Right cardiac atrium (tissue), 5 donors: ENCODE measurements at regions not wholly inside any gene's neighbourhood (a gene's known extent, or its start where the extent isn't known, plus 50 kb on each side); places are given as distances from the start of the nearest gene placed in this dataset.

Experiments used
- ATAC-seq, 2 donors: fragments of 200-7000 bp; cut with Tn5 transposase; one replicate each; pipeline versions ENCODE4 v1.8.0 to v1.9.1; 2020; ENCODE audit warnings: moderate library complexity in 2 of 2, mild to moderate bottlenecking in 1 of 2
- DNase-seq, 3 donors: peaks; one replicate each; pipeline ENCODE4 v3.0.0-alpha.2; 2020
- H3K27ac ChIP-seq: one replicate; pipeline ENCODE4 v1.5.1; 2013; ENCODE audit warnings: mild to moderate bottlenecking, low read length, control low read depth, moderate library complexity
- H3K27me3 ChIP-seq: one replicate; pipeline ENCODE4 v1.6.1; 2013; ENCODE audit not compliant: control insufficient read depth, insufficient read depth
- H3K4me1 ChIP-seq: one replicate; pipeline ENCODE4 v1.6.1; 2013; ENCODE audit warnings: low read length; ENCODE audit not compliant: control insufficient read depth, insufficient read depth
- H3K4me3 ChIP-seq: one replicate; pipeline ENCODE4 v1.5.1; 2013; ENCODE audit warnings: low read length, control low read depth
- H3K9me3 ChIP-seq: one replicate; pipeline ENCODE4 v1.6.1; 2013; ENCODE audit warnings: low read length; ENCODE audit not compliant: control insufficient read depth
- WGBS: extraction: QIAGEN DNeasy Blood & Tissue Kit; methylation state at CpG from one replicate; pipeline ENCODE4 v1.1.7; 2013; 5-methylcytosine and 5-hydroxymethylcytosine counted together
- intact Hi-C, 4 donors: fragments of 100-400 bp; cut with DNase I; formaldehyde crosslinking; loops; one replicate each; pipeline versions ENCODE4 v1.11.0 to v1.14.0; 2022 to 2023
- donor health status: healthy with polysubstance abuse.
- donor health status: DM: no; HTN: yes; CAD: no.
- donor health status: DM: no; HTN: no; CAD: no.
- donor health status: DM: no; HTN: yes; CAD: no; lungs with severe emphysema.
- donor health status: DM: yes; HTN: yes; CAD: no.

DNA sequence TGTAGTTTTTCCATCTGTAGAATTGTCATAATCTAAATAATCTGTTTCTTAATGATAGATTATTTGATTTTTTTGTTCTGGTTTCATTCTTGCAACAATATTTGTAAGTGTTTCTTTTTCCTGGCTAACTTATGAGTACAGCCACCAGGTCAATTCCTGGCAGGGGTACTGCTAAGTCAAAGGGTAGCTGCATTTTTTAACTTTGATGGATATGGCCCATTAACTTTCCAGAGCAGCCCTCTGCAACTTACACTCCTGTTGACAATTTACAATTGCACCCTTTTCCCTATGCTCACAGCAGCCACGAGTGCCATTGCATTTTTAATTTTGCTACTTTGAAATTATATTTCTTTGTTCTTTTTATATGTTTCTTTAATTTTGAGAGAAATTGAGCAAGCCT lies 209.3 kb upstream of the CST7 start:
- ATAC-seq (no peak), DNase-seq (no peak)
- H3K4me3 ChIP-seq: no peak overlapping the region
- intact Hi-C loops: no loop called here
- H3K4me1 ChIP-seq: no peaks in the 10 kb centered on the region
- no peak overlapping the region for H3K27ac ChIP-seq
- H3K27me3 ChIP-seq: no peaks in the 10 kb centered on the region
- 79% methylated on average over 1 of the region's 1 CpG for WGBS
- no peaks in the 10 kb centered on the region for H3K9me3 ChIP-seq

DNA sequence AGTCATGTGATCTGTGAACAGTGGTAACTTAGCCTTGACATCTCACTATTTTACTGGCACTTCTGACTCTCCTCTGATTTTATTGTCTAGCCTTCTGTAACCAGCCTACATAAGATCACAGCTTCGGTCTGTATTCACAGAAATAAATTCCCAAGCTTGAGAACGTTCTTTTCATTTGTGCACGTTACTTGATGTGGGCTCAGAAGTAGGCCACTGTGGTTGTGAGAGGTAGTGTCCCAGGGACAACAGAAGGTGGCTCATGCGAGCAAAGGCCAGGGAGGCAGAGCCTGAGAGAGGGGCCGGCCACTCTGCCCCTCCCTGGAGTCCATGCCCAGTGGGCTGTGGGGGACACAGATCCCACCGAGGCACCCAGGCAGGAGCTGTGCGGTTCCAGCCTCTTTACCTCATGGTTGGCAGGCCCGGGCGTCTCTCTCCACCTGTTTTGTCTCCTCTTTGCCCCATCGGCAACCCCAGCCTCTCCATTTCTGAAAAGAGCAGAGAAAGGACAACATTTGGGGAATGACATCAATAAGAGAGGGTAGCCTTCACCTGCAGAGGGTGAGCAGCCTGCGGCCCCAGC lies 207.5 kb upstream of the CST7 start:
- Histone ChIP-seq H3K9me3 (no peaks in the 10 kb centered on the region), H3K27me3 (no peaks in the 10 kb centered on the region), H3K4me1 (no peaks in the 10 kb centered on the region), H3K27ac (no peak overlapping the region), H3K4me3 (no peak overlapping the region)
- ATAC-seq (no peak), DNase-seq (no peak)
- WGBS: 91% methylated on average over 11 of the region's 11 CpGs
- intact Hi-C loops: no loop called here

DNA sequence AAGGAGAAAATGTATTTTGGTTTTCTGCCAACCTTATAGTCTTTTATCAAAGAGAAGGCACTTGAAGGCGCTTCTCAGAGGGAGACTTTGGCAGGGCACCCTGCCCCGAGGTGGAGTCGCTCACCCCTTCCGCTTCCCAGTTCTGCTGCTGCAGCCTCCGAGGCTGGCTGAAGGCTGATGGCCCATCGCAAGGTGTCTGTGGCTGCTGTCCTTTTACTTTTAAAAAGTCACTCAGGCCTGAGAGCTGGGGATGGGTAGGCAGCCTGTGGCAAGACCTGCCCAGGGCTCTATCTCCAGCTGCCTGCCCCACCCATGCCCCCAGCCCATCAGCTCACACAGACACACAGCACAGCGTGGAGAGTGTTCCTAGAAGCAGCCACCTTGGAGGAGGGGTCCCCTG lies 206.6 kb upstream of the CST7 start:
- Histone ChIP-seq H3K9me3 (no peaks in the 10 kb centered on the region), H3K4me3 (no peak overlapping the region), H3K27me3 (no peaks in the 10 kb centered on the region), H3K27ac (no peak overlapping the region), H3K4me1 (no peaks in the 10 kb centered on the region)
- 76% methylated on average over 7 of the region's 7 CpGs for WGBS
- intact Hi-C loops: no loop called here
- DNase-seq: no peak
- ATAC-seq: no peak

DNA sequence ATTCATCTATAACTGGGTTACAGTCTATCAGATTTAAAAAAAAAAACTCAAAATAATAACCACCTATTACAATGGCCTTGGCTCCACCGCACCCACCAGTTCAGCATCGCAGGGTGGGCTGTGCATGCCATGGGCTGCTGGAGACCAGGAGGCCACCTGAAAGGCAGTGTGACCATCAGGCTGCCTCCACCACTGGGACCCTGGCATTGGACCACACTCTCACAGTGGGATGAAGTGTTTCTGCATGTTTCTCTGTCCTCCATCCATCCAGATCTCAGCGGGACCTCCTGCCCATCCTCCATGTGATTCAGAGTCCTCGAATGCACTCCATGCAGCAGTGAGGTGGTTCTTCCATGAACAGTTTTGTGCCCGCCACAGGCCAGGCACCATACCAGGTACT lies 206.1 kb upstream of the CST7 start:
- no peaks in the 10 kb centered on the region for H3K9me3 ChIP-seq
- H3K4me3 ChIP-seq: no peak overlapping the region
- 92% methylated on average over 5 of the region's 5 CpGs for WGBS
- intact Hi-C loops: no loop called here
- no peak overlapping the region for H3K27ac ChIP-seq
- H3K4me1 ChIP-seq: no peaks in the 10 kb centered on the region
- no peaks in the 10 kb centered on the region for H3K27me3 ChIP-seq
- no peak for DNase-seq
- no peak for ATAC-seq

DNA sequence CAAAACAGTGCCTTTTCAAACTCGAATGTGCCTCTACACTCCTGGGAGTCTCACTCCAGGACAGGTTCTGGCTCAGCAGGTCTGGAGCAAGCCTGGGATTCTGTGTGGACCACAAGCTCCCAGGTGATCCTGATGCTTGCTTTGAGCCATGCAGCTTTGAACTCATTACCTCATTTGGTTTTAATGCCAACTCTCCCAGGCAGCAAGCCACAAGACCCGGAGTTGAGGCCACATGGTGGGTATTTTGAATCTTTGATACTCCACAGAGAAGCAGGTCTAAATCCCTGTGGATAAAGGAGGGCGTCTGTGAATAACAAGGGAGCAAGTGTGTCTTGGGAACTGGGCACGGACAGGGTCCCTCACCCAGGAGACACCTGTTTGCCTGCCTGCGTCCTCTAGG lies 205.4 kb upstream of the CST7 start:
- 75% methylated on average over 5 of the region's 5 CpGs for WGBS
- intact Hi-C loops: no loop called here
- H3K4me3 ChIP-seq: no peak overlapping the region
- no peak overlapping the region for H3K27ac ChIP-seq
- no peaks in the 10 kb centered on the region for H3K4me1 ChIP-seq
- no peaks in the 10 kb centered on the region for H3K27me3 ChIP-seq
- DNase-seq: no peak
- no peak for ATAC-seq
- H3K9me3 ChIP-seq: no peaks in the 10 kb centered on the region

DNA sequence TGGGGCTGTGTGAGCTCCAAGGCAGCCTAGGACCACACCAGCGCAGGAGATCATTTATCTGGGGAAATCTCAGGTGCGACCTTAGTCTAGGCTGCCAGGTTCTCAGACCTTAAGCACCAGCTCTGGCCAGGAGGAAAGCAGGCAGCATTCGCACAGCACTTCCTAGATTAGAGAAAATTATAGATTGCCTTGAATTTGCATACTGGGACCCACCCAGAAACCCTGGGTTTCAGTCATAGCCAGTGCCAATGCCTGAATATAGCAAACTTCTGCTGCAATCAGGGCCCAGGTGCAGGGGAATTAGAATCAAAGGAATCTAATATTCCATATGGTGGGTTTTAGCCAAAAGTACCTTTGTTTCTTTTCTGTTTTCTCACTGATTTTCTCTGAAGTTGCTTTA lies 204.3 kb upstream of the CST7 start:
- DNase-seq: no peak
- Histone ChIP-seq H3K27ac (no peak overlapping the region), H3K4me3 (no peak overlapping the region), H3K27me3 (no peaks in the 10 kb centered on the region), H3K9me3 (no peaks in the 10 kb centered on the region), H3K4me1 (no peaks in the 10 kb centered on the region)
- 94% methylated on average over 3 of the region's 3 CpGs for WGBS
- ATAC-seq: no peak
- intact Hi-C loops: no loop called here

DNA sequence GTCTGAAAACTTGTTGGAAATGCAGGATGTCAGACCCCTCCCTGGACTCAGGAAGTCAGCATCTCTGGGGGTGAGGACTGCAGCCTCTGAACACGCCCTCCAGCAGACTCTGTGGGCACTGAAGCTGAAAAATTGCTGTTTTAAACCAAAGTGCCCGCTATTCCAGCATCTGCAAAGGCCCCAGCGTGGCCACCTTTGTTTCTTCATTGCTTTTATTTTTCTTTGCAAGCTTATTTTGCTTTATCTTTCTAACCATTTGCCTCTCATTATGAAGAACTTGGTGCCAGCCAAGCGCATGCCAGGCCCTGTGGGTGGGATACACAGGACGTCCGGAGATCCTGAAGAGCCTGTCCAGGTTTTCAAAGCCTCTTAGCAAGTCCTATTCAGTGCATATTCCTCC lies 203.9 kb upstream of the CST7 start:
- intact Hi-C loops: no loop called here
- Histone ChIP-seq H3K4me1 (no peaks in the 10 kb centered on the region), H3K9me3 (no peaks in the 10 kb centered on the region), H3K4me3 (no peak overlapping the region), H3K27ac (no peak overlapping the region), H3K27me3 (no peaks in the 10 kb centered on the region)
- ATAC-seq (no peak), DNase-seq (no peak)
- 87% methylated on average over 6 of the region's 6 CpGs for WGBS

DNA sequence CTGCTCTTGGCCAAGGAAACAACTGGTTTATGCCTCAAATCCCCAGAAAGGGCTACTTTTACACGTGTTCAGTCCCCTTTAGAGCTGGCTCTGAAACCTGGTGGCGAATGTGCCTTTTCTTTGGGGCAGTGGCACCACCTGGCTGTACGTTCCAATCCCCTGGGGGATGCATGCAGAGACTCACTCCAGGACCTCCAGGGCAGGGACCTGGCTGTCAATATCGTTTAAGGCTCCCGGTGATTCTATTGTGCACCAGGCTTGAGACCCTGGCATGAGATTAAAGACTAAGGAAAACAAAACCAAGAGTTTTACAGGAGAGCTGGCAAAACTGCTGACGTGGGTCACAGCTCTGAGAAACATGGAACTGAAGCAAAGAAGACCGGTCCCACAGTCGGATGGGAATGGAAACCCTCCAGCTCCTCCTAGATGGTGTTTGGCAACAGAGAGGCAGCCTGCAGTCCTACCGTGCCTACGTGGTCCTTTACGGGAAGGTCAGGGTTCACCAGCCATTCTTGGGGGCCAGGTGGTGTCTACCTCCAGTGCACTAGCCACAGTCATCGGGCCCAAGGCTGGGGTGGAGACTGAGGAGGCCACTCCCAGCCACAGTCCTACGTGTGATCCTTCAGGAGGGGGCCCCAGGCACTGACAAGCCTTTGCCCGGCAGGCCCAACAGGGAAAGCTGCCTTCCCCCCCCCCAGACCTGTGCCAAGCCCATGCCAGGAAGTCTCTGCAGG lies 203.3 kb upstream of the CST7 start:
- intact Hi-C loops: no loop called here

DNA sequence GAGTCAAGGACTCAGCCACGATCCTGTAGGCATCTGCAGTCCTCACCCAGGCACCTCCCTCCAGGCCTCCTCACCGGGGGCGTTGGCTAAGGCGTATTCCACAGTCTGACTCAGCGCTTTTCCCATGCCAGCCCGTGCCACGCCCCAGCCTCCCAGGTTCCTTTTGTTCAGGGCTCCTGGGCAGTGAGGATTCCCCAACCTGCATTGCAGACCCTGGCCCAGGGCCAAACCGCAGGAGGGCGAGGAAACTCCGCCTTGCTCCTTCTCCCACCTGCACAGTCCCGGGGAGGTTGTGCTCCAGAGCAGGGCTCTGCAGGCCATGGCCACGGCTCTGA lies 202.8 kb upstream of the CST7 start:
- intact Hi-C loops: no loop called here
- Histone ChIP-seq H3K27ac (no peak overlapping the region), H3K4me3 (no peak overlapping the region), H3K27me3 (no peaks in the 10 kb centered on the region), H3K9me3 (no peaks in the 10 kb centered on the region), H3K4me1 (no peaks in the 10 kb centered on the region)
- 72% methylated on average over 12 of the region's 12 CpGs for WGBS
- DNase-seq (no peak), ATAC-seq (peak in 1 of 2 donors; percentile 40)

More for the DNA sequence above, 203.3 kb upstream of the CST7 start:
- Histone ChIP-seq H3K9me3 (no peaks in the 10 kb centered on the region), H3K27me3 (no peaks in the 10 kb centered on the region), H3K27ac (no peak overlapping the region), H3K4me3 (no peak overlapping the region), H3K4me1 (no peaks in the 10 kb centered on the region)
- WGBS: 80% methylated on average over 14 of the region's 14 CpGs
- ATAC-seq (no peak), DNase-seq (no peak)

DNA sequence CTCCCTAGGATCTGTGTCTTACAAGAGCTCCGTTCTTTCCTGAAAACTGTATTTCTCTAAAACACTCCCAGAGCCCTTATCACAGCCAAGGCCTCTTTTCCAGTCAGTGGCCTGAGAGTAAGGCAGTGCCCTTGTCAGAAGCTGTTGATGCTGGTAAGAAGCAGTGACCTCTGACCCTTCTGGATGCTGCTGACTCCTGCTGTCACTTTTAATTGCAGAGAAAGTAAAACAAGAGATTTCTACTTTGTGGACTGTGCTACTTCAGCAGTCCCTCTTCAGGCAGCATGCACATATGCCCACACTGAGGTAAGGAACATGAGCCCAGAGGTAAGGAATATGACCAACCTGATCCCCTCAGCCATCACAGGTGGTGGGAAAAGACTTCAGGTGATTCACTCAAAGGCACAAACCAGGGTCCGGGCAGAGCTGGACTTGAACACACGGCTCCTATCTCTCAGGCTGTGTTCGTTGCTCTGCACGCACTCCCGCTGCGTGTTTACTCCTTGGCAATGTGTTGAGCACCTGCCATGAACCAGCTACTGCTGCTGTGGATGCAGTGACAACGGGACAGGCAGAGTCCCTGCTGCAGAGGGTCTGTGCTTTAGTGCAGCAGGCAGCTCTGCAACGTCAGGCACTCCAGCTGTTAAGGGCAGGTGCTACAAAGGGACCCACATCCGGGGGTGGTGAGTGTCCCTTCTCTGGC lies 201.9 kb upstream of the CST7 start:
- H3K9me3 ChIP-seq: no peaks in the 10 kb centered on the region
- H3K27me3 ChIP-seq: no peaks in the 10 kb centered on the region
- no peaks in the 10 kb centered on the region for H3K4me1 ChIP-seq
- H3K4me3 ChIP-seq: no peak overlapping the region
- intact Hi-C loops: no loop called here
- 75% methylated on average over 10 of the region's 10 CpGs for WGBS
- ATAC-seq (no peak), DNase-seq (no peak)
- H3K27ac ChIP-seq: no peak overlapping the region

DNA sequence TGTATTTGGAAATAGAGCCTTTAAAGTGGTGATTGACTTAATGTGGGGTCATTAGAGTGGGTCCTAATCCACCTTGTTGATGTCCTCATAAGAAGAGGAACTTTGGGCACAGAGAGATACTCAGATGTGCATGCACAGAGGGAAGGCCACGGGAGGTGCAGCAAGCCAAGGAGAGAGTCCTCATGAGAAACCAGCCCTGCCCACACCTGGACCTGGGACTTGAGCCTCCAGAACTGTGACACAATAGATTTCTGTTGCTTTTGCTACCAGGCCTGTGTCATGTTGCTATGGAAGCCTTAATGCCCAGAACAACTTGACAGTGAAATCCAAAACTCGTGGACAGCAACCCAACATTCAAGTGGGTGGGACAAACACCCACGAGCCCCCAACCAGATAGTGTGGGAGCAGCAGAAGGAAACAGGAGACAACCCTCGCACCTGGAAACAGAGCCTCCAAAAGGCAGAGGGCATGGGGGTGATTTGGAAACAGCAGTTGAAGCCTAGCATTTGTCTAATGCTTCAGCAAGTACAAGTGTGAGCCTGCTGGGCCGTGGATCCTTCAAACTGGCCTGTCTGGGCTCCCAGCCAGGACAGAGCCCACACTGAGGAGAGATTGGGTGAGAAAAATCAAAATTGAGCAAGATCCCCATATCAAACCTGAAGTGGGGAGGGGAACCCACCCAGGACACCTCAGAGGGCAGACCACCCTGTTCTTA lies 201.0 kb upstream of the CST7 start:
- intact Hi-C loops: no loop called here
- no peak overlapping the region for H3K4me3 ChIP-seq
- H3K9me3 ChIP-seq: no peaks in the 10 kb centered on the region
- no peaks in the 10 kb centered on the region for H3K27me3 ChIP-seq
- WGBS: 75% methylated on average over 5 of the region's 5 CpGs
- no peak overlapping the region for H3K27ac ChIP-seq
- no peaks in the 10 kb centered on the region for H3K4me1 ChIP-seq
- DNase-seq: no peak
- ATAC-seq: no peak
